GM19395 (cell line): ENCODE measurements at regions not wholly inside any gene's neighbourhood (a gene's known extent, or its start where the extent isn't known, plus 50 kb on each side); places are given as distances from the start of the nearest gene placed in this dataset.

ENCODE experiments used
- ATAC-seq: cut with Tn5 transposase; IDR thresholded peaks from one replicate; pipeline ENCODE4 v1.9.1; 2021; ENCODE audit warnings: mild to moderate bottlenecking, moderate library complexity; ENCODE audit not compliant: unreplicated experiment

DNA sequence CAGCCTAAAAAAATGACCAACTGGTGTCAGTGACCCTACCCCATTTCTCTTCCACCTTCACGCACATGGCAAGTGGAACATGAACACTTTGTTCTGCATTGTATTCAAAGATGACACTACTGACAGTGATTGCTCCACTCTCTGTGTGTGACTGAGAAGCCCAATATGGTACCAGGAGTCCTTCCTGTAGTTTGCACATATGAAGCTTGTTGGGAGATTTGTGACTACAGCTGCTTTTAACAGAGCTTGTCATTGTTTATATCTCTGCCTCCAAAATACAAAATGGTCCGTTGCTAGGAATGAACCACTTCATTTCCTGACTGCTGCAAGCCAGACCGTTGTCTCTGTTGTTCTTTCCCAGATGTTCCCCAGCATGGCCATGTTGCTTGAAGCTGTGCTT lies 140.3 kb upstream of the TCF21 start:
- ATAC-seq = no peak

DNA sequence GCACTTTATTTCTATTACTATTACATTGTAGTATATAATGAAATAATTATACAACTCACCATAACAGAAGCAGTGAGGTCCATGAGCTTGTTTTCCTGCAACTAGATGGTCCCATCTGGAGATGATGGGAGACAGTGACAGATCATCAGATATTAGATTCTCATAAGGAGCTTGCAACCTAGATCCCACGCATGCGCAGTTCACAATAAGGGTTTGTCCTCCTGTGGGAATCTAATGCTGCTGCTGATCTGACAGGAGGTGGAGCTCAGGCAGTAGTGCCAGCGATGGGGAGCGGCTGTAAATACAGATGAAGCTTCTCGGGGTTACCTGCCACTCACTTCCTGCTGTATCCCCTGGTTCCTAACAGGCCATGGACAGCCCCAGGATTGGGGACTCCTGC lies 139.5 kb upstream of the TCF21 start:
- no peak for ATAC-seq

GRCh38 chr6:133752129-133752528 lies 136.8 kb upstream of the TCF21 start:
- ATAC-seq = no peak

DNA sequence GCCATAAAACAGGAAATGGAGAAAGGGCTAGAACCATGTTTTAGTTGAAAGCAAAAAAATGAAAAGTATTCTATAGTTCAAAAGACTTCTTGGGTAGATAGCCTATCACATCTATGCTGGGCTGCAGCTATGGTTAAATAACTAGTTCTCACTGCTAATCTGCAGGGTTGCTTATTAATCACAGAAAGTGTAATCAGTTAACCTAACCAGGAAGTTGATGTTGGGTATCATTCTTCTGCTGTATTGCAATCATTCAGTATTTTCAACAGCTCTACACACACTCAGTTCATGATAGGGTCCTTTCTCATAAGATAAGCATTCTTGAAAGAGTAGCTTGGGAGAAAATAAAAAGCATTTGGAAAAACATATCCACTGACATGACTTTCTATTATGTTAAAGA lies 135.2 kb upstream of the TCF21 start:
- ATAC-seq = no peak

DNA sequence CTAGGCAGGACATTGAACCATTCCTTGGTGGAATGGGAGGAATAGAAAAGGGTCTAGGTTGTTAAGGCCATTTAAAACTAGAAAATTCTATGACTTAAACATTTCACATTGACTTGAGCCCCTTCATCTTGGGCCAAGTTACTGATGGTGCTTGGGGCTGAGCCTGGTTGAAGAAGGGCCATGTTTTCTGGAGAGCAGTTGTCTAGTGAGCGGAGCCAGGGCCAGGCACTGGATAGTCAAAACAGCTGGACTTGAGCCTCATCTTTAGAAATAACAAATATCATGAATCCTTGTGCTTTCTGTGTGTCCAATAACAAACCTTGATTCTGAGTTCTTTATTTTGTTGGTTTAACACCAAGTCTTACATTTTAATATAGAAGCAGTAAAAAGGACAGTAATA lies 134.6 kb upstream of the TCF21 start:
- no peak for ATAC-seq

GRCh38 chr6:133756078-133756695 lies 132.7 kb upstream of the TCF21 start:
- ATAC-seq = no peak

DNA sequence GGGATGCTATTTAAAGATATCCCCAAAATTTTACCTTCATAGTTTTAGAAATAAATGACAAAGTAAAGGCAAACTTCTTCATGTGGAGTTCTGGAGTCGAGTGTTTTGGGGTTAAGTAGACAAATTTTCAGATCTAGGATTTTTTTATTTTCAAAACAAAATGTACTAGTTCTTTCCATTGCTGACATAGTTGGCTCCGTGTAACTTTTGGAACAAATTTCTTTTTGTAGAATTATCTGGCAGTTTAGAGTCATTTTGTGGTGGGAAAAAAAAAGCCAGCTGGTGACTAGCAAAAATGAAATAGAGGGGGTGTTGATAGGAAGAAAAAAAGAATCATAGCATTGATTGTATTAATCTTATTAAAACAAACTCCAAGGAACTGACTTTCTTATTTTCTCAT lies 131.6 kb upstream of the TCF21 start:
- ATAC-seq = no peak

GRCh38 chr6:133758815-133759335 lies 130.0 kb upstream of the TCF21 start:
- ATAC-seq = no peak

DNA sequence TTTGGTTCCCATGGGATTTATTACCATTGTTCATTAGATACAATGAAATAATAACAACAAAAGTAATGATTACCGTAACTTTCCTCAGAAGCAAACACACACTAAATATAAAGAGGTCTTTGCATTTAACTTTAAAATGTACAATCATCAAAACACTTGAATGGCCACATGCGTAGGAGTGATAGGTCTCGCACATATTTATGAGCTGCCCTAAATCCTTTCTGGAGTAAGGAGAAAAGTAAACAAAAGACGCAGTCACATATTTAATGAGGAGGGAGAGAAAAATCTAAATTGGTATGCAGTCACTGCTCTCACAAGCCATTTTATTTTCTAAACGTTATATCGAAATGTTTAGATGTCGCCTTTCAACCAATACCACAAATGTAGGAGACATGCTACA lies 129.4 kb upstream of the TCF21 start:
- ATAC-seq = no peak

- ATAC-seq = no peak
Observed at GRCh38 chr6:133761706-133762105, 127.2 kb upstream of the TCF21 start.

GRCh38 chr6:133764008-133764753 lies 124.7 kb upstream of the TCF21 start:
- no peak for ATAC-seq

GRCh38 chr6:133764754-133765208 lies 124.1 kb upstream of the TCF21 start:
- ATAC-seq = no peak

- no peak for ATAC-seq
Observed at GRCh38 chr6:133767357-133767970, 121.4 kb upstream of the TCF21 start.

- no peak for ATAC-seq
Observed at GRCh38 chr6:133768656-133769295, 120.1 kb upstream of the TCF21 start.

- no peak for ATAC-seq
Observed at GRCh38 chr6:133769463-133769862, 119.5 kb upstream of the TCF21 start.

DNA sequence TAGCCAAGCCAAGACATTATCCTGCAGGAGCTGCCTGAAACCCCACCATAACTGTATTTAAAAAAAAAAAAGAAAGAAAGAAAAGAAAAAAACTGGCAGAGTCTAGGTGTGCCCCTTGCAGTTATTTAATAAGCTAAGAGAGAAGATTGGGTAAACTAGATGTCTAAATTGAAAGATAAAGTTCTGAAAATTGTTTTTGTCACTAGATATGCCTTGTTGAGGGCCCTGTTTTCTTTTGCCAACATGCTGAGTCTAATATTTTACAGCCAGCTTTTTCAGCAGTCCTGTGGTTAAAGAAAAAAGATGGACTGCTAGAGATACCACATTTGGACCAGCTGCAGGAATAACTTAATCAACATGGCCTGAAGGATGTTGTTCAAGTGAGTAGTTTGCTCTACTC lies 116.3 kb upstream of the TCF21 start:
- no peak for ATAC-seq

GRCh38 chr6:133773776-133774175 lies 115.1 kb upstream of the TCF21 start:
- ATAC-seq = no peak

DNA sequence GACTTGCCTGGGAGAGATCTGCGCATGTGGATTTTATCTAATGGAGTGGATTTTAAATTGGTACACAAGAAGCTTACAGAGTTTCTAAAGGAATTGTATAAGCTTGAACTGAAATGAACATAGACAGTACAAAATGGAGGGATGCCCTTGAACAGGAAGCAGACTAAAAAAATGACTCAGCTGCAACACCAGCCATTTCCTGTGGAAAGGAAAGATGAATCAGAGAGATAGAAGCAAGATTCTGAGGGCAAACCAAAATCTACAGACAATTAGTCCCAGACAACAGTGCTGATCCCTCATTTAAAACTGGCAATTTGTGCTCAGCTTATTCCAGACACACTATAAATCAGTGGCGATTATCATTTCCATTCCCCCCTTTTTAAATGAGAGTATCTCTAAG lies 114.6 kb upstream of the TCF21 start:
- no peak for ATAC-seq

DNA sequence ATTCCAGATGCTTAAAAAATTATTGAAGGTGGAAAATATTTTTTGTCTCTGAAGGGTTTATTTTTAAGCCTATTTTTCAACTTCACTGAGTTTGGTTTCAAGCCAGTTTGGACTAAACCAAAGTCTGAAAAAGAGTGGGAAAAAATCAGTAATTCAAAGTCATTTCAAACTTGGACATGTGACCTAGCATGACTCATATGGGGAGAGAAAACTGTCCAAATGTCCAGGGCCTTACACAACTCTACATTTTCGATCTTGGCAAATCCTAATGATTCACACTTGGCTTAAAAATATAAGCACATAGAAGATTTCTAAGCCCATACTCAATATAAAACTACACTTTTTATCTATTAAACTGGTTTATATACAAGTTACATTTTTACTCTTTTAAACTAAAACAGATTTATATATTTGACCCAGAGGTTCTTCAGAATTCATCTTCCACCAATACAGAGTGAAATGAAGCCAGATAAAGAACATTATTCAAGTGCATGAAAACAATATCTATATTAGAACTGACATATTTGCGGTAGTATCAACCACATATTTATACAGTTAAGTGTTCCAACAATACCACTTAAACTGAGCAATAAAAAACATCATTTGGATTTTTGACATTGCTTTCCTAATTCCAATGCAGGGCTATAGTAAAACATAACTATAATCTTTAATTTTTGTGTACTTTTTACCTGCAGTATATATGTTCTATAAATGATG lies 110.3 kb upstream of the TCF21 start:
- no peak for ATAC-seq

GRCh38 chr6:133779916-133780695 lies 108.8 kb upstream of the TCF21 start:
- no peak for ATAC-seq
